ENCODE measurements at regions not wholly inside any gene's neighbourhood (a gene's known extent, or its start where the extent isn't known, plus 50 kb on each side); places are given as distances from the start of the nearest gene placed in this dataset.

DNA sequence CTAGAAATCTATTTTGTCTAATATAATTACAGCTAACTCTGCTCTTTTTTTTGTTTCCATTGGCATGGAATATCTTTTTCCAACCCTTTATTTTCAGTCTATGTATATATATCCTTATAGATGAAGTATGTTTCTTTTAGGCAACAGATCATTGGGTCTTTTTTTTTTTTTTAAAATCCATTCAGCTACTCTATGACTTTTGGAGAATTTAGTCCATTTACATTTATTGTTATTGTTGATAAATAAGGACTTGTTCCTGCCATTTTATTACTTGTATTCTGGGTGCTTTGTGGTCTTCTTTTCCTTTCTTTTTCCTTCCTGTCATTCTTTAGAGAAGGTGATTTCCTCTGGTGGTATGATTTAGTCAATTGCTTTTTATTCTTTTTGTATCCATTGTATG, 296.8 kb downstream of the SMARCA2 start:
- in situ Hi-C loops (cut with MboI; ENCODE audit: low sequenced_read_pairs), result no loop called here

- in situ Hi-C loops (cut with MboI; ENCODE audit: low sequenced_read_pairs), result no loop called here
Observed at GRCh38 chr9:2313512-2313911, 298.4 kb downstream of the SMARCA2 start.

- in situ Hi-C loops (cut with MboI; ENCODE audit: low sequenced_read_pairs), result no loop called here
Observed at GRCh38 chr9:2317591-2317990, 302.4 kb downstream of the SMARCA2 start.

DNA sequence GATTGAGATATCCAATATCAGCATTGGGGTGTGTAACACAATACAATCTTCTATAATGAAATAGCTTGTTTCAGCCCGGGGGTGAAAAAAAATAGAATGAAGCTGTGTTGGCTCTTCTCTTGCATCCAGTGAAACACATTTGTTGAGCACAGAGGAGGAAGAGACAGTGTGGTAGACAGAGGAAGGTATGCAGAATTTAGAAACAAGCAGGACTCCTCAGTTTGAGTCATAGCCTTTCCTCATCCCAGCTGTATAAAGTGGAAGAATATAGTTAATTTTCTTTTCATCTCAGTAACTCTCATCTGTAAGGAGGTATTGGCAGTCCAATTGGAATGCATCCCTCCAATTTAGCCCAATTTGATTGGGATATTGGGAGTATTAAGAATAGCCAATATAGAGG, 302.2 kb upstream of the VLDLR start:
- in situ Hi-C loops (cut with MboI; ENCODE audit: low sequenced_read_pairs), result no loop called here

DNA sequence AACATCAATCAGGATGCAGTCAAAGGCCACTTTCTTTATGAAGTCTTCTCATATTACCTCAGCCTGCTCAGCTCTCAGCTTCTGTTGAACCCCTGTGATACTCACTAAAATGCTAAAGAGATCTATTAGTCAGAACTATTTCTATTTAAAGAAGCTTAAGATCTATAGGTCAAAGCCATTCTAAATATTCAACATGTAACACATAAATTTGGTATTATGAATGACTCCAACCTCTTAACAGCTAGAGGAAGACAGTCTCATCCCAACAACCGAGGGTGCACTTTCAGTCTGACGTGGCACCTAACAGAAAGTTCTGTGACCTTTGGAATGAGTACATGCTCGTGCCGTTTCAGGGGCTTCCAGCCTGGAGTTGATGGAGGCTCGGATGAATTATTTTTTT, 301.5 kb upstream of the VLDLR start:
- in situ Hi-C loops (cut with MboI; ENCODE audit: low sequenced_read_pairs), result no loop called here

- in situ Hi-C loops (cut with MboI; ENCODE audit: low sequenced_read_pairs), result no loop called here
Observed at GRCh38 chr9:2320632-2321031, 301.0 kb upstream of the VLDLR start.

DNA sequence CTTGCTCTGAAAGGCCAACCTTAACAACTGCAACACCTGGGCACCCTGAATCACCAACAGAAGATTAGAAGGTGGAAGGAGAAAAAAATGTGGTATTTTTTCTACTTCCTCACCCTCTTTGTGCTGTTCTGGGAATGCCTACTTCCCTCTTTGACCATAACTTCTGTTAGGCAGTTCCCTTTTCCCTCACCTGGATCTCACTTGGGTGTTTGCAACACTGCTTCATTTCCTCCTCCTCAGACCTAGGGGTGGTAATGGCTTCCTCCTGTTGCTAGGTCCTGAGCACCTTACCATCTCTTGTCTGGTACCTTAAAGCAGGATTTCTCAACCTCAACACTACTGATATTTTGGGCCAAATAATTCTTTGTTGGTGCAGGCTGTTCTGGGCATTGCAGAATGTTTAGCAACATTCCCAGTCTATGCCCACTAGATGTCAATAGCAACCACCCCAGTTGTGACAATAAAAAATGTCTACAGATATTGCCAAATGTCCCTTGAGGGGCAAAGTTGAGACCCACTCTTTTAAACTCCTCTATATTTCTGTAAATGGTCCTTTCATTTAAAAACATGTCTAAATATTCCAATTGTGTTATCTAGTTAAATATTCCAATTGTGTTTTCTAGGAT, 300.0 kb upstream of the VLDLR start:
- in situ Hi-C loops (cut with MboI; ENCODE audit: low sequenced_read_pairs), result no loop called here

- in situ Hi-C loops (cut with MboI; ENCODE audit: low sequenced_read_pairs), result no loop called here
Observed at GRCh38 chr9:2324742-2325141, 296.8 kb upstream of the VLDLR start.

- in situ Hi-C loops (cut with MboI; ENCODE audit: low sequenced_read_pairs), result no loop called here
Observed at GRCh38 chr9:2332663-2333062, 288.9 kb upstream of the VLDLR start.

DNA sequence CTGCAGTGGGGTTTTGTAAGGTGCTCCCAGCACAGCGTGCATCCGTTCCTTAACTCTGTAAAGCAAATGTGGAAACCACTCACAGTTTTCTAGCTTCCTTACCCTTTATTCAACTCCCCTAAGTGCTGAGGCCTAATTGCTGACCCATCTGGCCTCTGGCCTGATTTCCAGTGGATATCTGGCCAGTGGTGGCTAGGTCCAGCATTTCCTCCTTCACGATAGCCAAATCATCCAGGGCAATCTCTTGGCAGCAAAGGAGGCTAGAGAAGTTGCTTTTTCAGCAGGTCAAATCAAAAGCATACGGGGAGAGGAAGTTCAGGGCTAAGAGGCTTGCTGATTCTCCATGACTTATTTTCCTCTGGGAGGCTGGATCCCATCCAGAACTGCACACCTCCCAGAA, 286.3 kb upstream of the VLDLR start:
- in situ Hi-C loops (cut with MboI; ENCODE audit: low sequenced_read_pairs), result no loop called here

DNA sequence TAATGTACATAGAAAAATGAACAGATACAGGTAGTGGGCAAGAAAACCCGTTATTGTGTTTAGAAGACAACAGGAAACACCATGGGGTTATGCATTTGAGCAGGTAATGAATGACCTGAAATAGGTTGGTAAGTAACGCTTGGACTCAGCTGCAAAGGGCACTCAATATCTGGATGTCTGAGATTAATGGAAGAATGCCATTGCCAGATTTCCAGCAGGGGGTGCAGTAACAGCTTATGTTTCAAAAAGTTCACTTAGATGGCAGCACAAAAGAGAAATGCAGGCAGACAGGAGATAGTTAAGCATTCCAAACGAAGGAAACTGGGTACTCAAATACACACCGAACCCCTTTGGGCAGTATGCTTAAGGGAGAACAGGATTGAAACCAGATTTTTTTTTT, 285.5 kb upstream of the VLDLR start:
- in situ Hi-C loops (cut with MboI; ENCODE audit: low sequenced_read_pairs), result no loop called here

DNA sequence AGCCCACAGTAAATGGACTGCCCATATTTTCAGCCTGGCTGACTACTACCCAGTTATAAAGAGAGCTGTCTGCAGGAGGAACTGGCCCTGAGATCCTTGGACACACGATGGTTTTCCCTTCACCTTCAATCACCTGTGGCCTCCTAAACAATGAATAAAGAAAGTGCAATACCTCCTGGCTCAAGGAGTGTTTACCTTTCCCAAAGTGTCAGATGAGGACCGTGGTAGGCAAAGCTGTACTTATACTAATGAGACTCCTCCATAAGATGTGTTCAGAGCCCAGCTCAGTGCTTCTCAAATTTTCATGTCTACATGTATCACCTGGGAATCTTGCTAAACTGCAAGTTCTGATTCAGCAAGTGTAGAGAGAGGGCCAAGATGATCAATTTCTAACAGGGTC, 284.5 kb upstream of the VLDLR start:
- in situ Hi-C loops (cut with MboI; ENCODE audit: low sequenced_read_pairs), result no loop called here

- in situ Hi-C loops (cut with MboI; ENCODE audit: low sequenced_read_pairs), result no loop called here
Observed at GRCh38 chr9:2337627-2338026, 284.0 kb upstream of the VLDLR start.

DNA sequence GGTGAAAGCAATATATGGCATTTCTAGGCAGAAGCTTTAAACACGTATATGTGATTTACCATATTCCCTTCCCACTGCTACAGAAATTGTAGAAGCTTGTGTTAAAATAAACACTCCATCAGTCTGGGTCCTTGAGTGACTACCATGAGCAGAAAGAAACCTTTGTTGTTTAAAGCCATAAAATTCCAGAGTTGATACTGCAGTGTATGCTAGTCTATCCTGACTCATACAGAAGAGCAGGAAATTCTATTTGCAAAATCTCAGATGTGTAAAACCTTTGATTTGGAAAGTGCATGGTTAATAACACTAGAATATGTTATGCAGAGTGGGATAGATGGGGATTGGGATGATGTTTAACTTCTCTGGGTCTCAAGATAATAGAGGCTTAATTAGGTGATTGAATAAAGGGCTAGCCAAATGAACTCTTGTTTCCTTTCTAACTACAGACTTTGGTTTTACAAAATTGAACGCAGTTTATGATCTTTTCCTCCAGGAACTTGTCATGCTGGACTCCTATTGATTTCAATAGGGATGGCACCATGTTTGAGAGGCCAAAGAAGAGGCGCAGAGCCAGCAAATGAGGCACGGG, 282.7 kb upstream of the VLDLR start:
- in situ Hi-C loops (cut with MboI; ENCODE audit: low sequenced_read_pairs), result no loop called here

DNA sequence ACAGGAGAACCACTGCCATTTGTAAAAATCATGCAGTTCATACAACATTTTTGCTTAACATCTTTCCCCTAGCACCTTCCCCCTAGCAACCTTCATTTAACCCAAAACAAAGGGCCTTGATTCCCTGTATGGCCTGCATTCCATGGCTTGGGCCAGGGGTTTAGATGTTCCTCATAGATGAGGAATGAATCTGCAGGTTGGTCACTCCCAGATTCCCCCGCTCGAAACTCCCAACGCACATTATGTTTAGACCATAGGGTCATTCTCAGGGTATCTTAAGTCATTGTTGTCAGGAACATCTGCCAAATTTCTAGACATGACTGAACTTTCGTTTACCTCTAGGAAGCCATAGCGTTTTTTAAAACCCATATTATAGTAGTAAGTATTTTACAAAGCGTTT, 282.2 kb upstream of the VLDLR start:
- in situ Hi-C loops (cut with MboI; ENCODE audit: low sequenced_read_pairs), result no loop called here

- in situ Hi-C loops (cut with MboI; ENCODE audit: low sequenced_read_pairs), result no loop called here
Observed at GRCh38 chr9:2340046-2340760, 281.4 kb upstream of the VLDLR start.

DNA sequence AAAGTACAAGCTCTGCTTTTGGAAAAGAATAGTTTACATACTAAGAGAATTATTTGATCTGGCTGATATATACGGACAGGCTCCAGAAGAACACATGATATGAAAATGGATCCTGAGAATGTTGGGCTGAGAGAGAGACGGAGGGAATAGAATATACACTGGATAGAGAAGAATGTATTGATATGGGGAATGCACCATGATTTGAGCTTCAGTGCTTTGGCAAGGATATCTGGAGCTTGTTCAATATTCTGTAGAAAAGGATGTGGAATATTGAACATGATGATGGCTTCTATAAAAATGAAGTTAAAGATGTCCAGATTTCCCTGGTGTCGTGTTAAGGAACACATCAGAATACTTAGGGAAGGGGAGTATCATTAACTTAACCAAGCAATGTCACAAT, 280.5 kb upstream of the VLDLR start:
- in situ Hi-C loops (cut with MboI; ENCODE audit: low sequenced_read_pairs), result no loop called here

DNA sequence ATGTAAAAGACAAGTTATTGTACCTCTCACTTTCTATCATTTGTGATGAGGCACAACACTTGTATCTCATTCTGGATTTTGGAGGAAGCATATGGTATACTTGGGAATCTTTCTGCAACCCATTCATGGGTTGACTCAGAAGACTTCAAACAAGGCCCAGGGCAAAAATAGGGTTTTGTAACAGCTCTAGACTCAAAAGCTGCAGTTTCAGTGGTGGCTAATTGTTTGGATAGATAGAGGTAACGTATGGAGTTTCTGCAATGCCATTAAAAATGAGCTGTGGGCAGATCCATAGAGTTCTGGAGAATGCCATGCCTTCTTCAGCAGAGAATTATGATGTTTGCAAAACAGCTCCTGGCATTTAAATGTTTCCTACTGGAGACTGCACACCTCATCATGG, 279.6 kb upstream of the VLDLR start:
- in situ Hi-C loops (cut with MboI; ENCODE audit: low sequenced_read_pairs), result no loop called here

DNA sequence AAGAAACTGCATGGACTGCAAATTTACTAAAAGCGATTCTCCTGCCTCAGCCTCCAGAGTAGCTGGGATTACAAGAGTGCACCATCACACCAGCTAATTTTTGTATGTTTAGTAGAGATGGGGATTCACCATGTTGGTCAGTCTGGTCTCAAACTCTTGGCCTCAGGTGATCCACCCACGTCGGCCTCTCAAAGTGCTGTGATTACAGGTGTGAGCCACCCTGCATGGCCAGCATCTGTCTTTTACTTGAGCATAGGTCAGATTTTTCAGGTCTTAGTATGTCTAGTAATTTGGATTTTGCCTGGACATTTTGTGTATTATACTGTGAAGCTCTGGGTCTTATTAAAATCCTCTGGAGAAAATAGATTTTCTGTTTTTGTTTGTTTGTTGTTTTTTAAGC, 277.8 kb upstream of the VLDLR start:
- in situ Hi-C loops (cut with MboI; ENCODE audit: low sequenced_read_pairs), result no loop called here

- in situ Hi-C loops (cut with MboI; ENCODE audit: low sequenced_read_pairs), result no loop called here
Observed at GRCh38 chr9:2344436-2344835, 277.2 kb upstream of the VLDLR start.

- in situ Hi-C loops (cut with MboI; ENCODE audit: low sequenced_read_pairs), result no loop called here
Observed at GRCh38 chr9:2345013-2345412, 276.6 kb upstream of the VLDLR start.

- in situ Hi-C loops (cut with MboI; ENCODE audit: low sequenced_read_pairs), result no loop called here
Observed at GRCh38 chr9:2346277-2346913, 275.2 kb upstream of the VLDLR start.
